ENCODE measurements at regions not wholly inside any gene's neighbourhood (a gene's known extent, or its start where the extent isn't known, plus 50 kb on each side); places are given as distances from the start of the nearest gene placed in this dataset.
A peak's percentile ranks its signal among the peaks of the same experiment; 100 is the strongest.
"Not testable (repeated sequence)": the region's sequence is repeated elsewhere in the genome, so short reads cannot be mapped to it uniquely, and the experiment has no call there.

DNA sequence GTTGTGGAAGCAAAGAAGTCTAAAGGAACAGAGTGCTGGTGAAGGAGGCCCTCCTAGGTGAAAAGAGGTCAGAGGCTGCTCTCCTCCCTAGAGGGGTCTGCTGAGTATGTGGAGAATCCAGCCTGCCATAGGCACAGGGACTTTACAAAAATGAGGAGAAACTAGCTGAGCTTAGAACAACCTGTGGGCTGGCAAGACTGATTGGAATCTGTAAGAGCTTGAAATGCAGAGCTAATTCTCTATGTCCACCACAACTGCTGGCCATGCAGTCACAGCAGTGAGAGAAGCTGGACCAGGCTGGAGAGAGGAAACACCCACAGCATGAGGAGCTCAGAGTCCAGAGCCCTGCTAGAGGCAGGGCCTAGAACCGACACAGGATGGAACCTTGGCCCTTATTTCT lies 251.0 kb upstream of the MGAT5 start:
- no peak overlapping the region for H3K4me3 ChIP-seq
- no peaks in the 10 kb centered on the region for H3K36me3 ChIP-seq
- no peak overlapping the region for H3K27ac ChIP-seq (replicated peaks in 1 of 4)
- no peaks in the 10 kb centered on the region for H3K27me3 ChIP-seq
- intact Hi-C loops (cut with DNase I), result no loop called here
- H3K4me1 ChIP-seq, result no peaks in the 10 kb centered on the region
- WGBS, result 0% methylated on average over 1 of the region's 1 CpG
- TF ChIP-seq POLR2A (IDR thresholded peaks at IDR 0.05; ENCODE audit: low read depth), result no peak
- TF ChIP-seq, protein P1, sequence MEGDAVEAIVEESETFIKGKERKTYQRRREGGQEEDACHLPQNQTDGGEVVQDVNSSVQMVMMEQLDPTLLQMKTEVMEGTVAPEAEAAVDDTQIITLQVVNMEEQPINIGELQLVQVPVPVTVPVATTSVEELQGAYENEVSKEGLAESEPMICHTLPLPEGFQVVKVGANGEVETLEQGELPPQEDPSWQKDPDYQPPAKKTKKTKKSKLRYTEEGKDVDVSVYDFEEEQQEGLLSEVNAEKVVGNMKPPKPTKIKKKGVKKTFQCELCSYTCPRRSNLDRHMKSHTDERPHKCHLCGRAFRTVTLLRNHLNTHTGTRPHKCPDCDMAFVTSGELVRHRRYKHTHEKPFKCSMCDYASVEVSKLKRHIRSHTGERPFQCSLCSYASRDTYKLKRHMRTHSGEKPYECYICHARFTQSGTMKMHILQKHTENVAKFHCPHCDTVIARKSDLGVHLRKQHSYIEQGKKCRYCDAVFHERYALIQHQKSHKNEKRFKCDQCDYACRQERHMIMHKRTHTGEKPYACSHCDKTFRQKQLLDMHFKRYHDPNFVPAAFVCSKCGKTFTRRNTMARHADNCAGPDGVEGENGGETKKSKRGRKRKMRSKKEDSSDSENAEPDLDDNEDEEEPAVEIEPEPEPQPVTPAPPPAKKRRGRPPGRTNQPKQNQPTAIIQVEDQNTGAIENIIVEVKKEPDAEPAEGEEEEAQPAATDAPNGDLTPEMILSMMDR (IDR thresholded peaks at IDR 0.05), result no peak
- no peak for TF ChIP-seq POLR2AphosphoS5 (IDR thresholded peaks at IDR 0.05)
- no peak for TF ChIP-seq EP300 (IDR thresholded peaks at IDR 0.05)
- no peak for DNase-seq (ENCODE audit: extremely low spot score)
- H3K9me3 ChIP-seq, result no peaks in the 10 kb centered on the region

DNA sequence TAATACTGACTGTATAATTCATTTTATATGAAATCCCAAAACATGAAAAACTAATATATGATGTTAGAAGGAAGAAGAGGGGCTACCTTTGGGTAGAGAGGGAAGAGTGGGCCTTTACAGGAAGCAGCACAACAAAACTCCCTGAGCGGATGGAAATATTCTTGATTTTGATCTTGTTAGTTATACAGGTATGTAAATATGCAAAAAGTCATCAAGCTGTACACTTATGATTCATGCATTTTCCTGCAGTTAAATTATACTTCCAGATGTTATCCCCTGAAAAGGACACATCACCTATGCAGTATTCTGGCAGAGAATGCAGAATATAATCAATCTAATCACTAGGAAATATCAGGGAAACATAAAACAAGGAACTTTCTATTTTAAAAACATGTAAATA lies 249.4 kb upstream of the MGAT5 start:
- WGBS, result 100% methylated on average over 1 of the region's 1 CpG
- intact Hi-C loops (cut with DNase I), result no loop called here
- Histone ChIP-seq H3K4me1 (no peaks in the 10 kb centered on the region), H3K27me3 (no peaks in the 10 kb centered on the region), H3K4me3 (no peak overlapping the region), H3K27ac (replicated peaks in 1 of 4) (no peak overlapping the region), H3K36me3 (no peaks in the 10 kb centered on the region), H3K9me3 (no peaks in the 10 kb centered on the region)
- no peak for TF ChIP-seq POLR2AphosphoS5 (IDR thresholded peaks at IDR 0.05)
- TF ChIP-seq, protein P1 (IDR thresholded peaks at IDR 0.05), result no peak
- no peak for TF ChIP-seq EP300 (IDR thresholded peaks at IDR 0.05)
- no peak for TF ChIP-seq POLR2A (IDR thresholded peaks at IDR 0.05; ENCODE audit: low read depth)
- DNase-seq (ENCODE audit: extremely low spot score), result no peak

GRCh38 chr2:134008837-134009236 lies 245.0 kb upstream of the MGAT5 start:
- peak; percentile 29 for DNase-seq (ENCODE audit: extremely low spot score)
- H3K27ac ChIP-seq (replicated peaks in 1 of 4), result no peak overlapping the region
- H3K4me1 ChIP-seq, result no peaks in the 10 kb centered on the region
- no peak overlapping the region for H3K4me3 ChIP-seq
- no peaks in the 10 kb centered on the region for H3K36me3 ChIP-seq
- H3K9me3 ChIP-seq, result no peaks in the 10 kb centered on the region
- intact Hi-C loops (cut with DNase I), result no loop called here
- TF ChIP-seq EP300 (IDR thresholded peaks at IDR 0.05) (no peak), POLR2A (IDR thresholded peaks at IDR 0.05; ENCODE audit: low read depth) (no peak), POLR2AphosphoS5 (IDR thresholded peaks at IDR 0.05) (no peak)
- 54% methylated on average over 1 of the region's 1 CpG for WGBS
- H3K27me3 ChIP-seq, result no peaks in the 10 kb centered on the region

- H3K4me1 ChIP-seq, result no peaks in the 10 kb centered on the region
- 82% methylated on average over 8 of the region's 8 CpGs for WGBS
- H3K27ac ChIP-seq (replicated peaks in 1 of 4), result no peak overlapping the region
- DNase-seq (ENCODE audit: extremely low spot score), result peak; percentile 26
- no peaks in the 10 kb centered on the region for H3K27me3 ChIP-seq
- no peak overlapping the region for H3K4me3 ChIP-seq
- no peaks in the 10 kb centered on the region for H3K9me3 ChIP-seq
- TF ChIP-seq POLR2AphosphoS5 (IDR thresholded peaks at IDR 0.05) (no peak), POLR2A (IDR thresholded peaks at IDR 0.05; ENCODE audit: low read depth) (no peak), EP300 (IDR thresholded peaks at IDR 0.05) (no peak)
- TF ChIP-seq, protein P1 (IDR thresholded peaks at IDR 0.05), result no peak
- intact Hi-C loops (cut with DNase I), result no loop called here
- no peaks in the 10 kb centered on the region for H3K36me3 ChIP-seq
Observed at GRCh38 chr2:134009440-134009839, 244.4 kb upstream of the MGAT5 start.

DNA sequence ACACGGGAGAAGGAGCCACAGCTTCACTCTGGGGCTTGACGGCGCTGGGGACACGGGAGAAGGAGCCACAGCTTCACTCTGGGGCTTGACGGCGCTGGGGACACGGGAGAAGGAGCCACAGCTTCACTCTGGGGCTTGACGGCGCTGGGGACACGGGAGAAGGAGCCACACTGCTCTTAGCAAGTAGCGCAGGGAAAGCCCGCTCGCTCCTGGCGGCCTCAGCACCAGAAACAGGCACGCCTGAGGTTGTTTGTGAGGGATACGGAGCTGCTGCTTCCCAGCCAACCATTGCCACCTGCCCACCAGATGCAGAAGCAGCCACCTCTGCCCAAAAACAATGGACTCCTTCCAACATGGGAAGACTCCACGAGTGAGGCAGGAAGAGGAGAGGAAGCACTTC lies 244.0 kb upstream of the MGAT5 start:
- H3K4me1 ChIP-seq; H3K36me3 ChIP-seq; H3K9me3 ChIP-seq; H3K27me3 ChIP-seq; intact Hi-C loops (cut with DNase I); H3K4me3 ChIP-seq; H3K27ac ChIP-seq (replicated peaks in 1 of 4); DNase-seq (ENCODE audit: extremely low spot score): not testable (repeated sequence)
- 92% methylated on average over 12 of the region's 17 CpGs for WGBS

DNA sequence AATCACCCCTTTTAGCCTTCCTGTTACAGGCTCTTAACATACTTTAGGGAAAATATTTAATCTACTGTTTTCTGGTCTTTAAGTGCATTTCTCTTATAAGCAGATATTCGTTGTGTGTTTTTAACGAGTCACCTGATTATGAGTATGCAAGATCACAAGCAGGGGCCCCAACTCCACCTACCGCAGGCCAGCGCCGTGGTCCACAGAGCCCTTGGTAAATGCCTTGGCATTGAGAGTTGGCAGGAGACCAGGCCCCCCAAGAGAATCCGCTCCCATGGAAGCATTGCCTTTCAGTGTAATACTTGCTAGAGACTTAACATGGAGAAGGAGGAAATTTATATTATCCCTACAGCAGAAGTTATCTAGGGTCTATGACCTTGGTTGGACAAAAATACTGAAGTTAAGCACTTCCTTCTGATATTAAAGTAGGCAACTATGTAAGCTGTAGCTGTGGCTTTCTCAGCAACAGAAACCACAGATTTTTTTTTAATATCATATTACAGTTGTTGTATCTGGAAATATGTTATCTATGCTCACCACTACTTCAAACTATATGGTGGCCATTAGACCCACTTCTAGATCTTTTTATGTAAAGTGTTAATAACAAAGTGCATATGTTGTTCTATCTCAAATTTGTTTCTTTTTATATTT lies 241.8 kb upstream of the MGAT5 start:
- intact Hi-C loops (cut with DNase I), result no loop called here
- Histone ChIP-seq H3K27ac (replicated peaks in 1 of 4) (no peak overlapping the region), H3K4me1 (no peaks in the 10 kb centered on the region), H3K4me3 (no peak overlapping the region), H3K36me3 (no peaks in the 10 kb centered on the region), H3K9me3 (no peaks in the 10 kb centered on the region), H3K27me3 (no peaks in the 10 kb centered on the region)
- peak; percentile 77 for DNase-seq (ENCODE audit: extremely low spot score)
- WGBS, result 92% methylated on average over 6 of the region's 6 CpGs
- TF ChIP-seq, protein P1 (IDR thresholded peaks at IDR 0.05), result no peak
- TF ChIP-seq EP300 (IDR thresholded peaks at IDR 0.05) (no peak), POLR2AphosphoS5 (IDR thresholded peaks at IDR 0.05) (no peak), POLR2A (IDR thresholded peaks at IDR 0.05; ENCODE audit: low read depth) (no peak)

All from esophagus muscularis mucosa (tissue), 4 donors.